HG02943 (cell line): ENCODE measurements at regions not wholly inside any gene's neighbourhood (a gene's known extent, or its start where the extent isn't known, plus 50 kb on each side); places are given as distances from the start of the nearest gene placed in this dataset.

Experiments
- ATAC-seq: cut with Tn5 transposase; IDR thresholded peaks from one replicate; pipeline ENCODE4 v1.9.1; 2021; ENCODE audit warnings: mild to moderate bottlenecking, low read depth, moderate library complexity; ENCODE audit not compliant: unreplicated experiment

DNA sequence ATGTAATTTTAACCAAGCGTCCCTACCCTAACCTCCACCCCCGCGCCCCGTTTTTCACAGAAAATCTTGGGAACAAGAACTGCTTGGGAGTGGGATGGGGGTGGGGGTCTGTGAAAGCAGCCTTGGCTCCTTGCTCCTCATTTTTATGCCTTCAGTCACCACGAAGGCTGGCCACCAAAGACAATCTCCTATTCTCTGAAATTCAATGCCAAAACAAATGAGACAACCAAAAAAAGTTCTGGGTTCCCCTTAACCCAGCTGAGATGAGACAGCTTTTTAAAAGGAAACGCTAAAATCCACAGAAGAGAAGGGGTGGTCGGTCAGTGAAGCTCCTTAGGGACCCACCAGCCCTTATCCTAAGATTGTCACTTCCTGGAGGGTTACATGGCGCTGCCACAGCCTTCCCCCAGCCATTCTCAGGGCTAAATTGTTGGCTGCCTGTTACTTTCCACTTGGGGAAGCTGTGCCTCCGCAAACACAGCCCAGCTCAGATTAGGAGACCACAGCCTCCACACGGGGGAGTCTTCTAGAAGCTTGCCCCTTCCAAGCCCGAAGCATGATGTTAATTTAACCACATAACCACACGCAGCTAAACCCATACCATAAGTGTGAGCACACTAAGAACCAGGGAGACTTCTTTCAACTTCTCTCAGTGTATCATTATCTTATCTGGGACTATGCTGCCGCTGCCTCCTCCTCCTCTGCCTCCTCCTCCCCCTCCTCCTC, 136.3 kb downstream of the FOXD1 start:
- ATAC-seq, result no peak

GRCh38 chr5:73311291-73312110, 137.1 kb downstream of the FOXD1 start:
- ATAC-seq, result no peak

DNA sequence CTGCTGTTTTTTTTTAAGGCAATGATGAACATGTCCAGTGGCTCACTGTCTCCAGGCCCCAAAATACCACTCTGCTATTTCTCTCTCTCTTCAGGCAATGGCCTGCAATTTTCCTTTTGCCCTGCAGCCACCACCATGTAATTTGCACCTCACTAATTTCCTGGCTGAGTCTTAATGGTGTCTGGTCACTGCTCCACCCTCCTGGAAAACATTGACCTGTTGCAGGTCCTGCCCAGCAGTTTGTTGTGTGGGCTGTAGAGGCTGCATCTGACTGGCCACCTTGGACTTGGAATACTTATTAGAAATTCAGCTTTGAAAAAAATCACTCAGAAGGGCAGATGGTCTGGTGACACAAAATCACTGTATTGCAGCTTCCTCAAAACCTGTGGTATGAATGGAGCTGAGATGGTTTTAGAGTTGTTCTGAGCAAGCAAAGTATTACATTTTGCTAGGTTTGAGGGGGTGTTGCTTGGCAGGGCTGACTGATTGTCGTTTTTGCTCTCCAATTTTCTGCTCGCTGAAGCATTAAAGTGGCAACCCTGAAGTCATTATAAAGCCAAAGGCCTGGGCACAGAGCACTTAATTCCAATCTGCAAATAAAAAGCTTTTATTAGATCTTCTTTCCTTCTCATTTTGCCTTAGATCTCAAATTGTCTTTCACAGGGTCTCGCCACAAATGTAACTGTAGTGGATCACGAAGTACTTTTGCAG, 134.8 kb downstream of the TMEM174 start:
- ATAC-seq, result no peak

- no peak for ATAC-seq
These were observed 133.8 kb downstream of the TMEM174 start for GRCh38 chr5:73306741-73307275.

- no peak for ATAC-seq
These were observed 133.2 kb downstream of the TMEM174 start for GRCh38 chr5:73306078-73306719.

- no peak for ATAC-seq
These were observed 132.4 kb downstream of the TMEM174 start for GRCh38 chr5:73305386-73305785.

DNA sequence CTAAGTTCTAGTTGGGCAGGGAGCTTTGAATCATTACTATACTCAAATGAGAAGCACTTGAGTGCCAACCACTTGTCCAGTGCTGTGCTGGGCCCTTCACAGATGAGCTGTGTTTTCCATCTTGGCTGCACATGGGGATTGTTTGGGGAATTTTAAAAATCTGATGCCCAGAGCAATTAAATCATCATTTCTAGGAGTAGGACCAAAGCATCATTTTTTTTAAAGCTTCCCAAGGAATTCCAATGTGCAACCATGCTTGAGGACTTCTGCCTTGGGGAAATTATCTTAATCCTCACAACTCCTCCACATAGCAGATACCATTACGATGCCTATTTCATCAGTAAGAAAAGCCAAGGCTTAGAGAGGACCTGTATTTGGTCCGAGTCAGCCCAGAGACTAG, 131.4 kb downstream of the TMEM174 start:
- ATAC-seq, result no peak

DNA sequence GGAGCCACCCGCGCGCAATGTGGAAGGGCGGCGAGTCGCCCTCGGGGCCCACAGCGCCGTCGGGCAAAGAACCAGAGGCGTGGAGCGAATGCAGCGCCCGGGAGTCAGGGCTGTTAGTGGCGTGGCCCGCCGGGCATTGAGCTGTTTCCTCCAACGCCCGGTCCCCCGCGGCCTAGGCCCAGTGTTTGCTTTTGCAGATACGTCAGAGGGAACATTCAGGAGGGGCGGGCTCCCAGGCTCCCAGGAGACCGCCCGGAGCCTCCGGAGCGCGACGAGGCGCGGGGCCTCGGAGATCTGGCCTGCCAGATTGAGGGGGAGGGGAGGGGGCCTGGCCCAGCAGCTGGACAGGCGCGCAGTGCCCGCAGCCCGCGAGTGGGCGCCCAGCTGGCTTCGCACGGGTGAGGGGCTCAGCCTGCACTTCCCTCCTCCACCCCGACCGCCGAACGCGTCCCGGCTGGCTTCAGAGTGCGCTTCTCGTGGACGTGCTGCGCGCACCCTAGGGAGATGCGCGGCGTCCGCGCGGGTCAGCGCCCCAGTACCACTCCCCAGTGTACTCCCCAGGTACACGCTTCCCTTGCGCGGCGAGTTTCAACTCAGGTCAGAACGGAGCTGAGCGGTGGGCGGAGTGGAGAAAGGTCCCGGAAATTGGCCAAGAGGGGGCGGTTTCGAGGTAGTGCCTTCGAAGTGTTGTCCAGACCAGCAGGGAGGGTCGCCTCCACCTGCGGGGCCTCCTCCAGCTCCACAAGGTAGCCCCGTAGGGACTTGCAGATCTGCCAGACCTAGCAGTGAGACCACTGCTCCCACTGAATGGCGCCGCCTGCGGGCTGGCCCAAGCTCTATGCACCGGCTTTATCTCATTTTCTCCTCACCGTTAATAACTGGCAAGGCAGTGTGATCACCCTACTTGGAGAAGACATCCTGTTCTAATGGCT, 130.4 kb downstream of the TMEM174 start:
- no peak for ATAC-seq

GRCh38 chr5:73302797-73303147, 129.8 kb downstream of the TMEM174 start:
- no peak for ATAC-seq

DNA sequence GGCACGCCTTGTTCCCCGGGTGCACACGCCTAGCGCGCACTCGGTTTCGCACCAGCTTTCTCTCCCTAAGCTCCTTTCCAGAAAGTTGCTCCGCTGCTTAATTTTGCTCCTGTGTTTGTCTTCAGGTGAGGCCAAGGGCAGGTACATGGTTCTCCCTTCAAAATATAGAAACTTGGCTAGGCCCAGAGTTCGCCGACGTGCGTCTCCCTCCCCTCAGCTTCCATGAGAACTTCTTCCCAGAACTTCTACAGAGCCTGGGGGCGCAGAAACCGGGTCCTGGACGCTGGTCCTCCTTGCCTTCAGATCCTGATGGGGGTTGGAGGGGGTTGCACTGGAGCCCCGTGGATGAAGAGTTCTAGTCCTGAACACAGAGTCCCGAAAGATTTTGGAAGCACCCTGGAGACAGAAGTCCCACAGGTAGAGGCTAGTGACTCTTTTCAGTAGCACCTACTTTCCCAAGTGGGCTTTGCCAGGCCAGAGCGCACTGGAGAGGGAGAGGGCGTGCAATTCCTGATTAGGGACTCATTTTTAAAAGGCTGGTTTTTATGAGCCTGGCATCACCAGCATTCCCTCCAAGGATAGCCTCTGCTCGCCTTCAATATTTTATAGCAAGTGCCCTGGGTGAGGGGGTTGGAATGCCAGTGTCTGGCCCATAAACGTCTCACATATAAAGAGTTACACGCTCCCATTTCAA, 128.4 kb downstream of the TMEM174 start:
- no peak for ATAC-seq

DNA sequence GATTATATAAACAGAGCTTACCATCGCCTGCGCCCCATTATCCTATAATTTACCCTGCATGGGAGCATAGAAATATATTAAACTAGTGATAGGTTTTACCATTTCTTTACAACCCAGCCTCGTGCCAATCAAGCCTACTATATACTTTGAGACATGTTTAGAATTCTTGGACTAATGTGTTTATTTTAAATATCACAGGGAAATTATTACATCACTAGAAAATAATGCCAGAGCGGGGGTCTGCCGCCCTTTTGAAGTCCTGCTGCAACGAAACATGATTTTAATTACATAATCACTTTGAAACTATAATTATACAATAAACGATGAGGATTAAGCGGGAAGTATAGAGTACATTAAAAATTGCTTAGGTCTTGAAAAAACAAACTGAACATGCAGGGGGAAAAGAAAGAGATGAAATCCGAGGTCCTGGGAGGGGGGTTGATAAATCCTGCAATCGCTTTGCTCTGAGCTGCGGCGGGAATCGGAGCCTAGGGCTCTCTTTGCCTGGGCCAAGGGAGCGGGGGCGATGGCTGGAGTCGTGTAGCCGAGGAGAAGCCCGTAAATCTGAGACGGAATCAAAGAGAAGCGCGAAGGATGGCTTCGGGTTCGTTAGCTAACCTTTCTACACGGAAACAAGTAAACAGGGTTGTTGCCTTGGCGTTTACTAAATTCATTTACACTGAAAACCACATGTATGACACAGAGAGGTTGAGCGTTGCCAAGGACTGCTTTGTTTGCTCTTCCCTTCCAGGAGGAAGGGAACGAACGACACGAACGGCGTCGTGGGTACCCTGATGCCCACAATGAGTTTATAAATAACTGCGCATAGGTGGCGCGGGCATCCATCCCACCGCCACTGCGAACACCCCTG, 127.6 kb downstream of the TMEM174 start:
- ATAC-seq, result no peak

DNA sequence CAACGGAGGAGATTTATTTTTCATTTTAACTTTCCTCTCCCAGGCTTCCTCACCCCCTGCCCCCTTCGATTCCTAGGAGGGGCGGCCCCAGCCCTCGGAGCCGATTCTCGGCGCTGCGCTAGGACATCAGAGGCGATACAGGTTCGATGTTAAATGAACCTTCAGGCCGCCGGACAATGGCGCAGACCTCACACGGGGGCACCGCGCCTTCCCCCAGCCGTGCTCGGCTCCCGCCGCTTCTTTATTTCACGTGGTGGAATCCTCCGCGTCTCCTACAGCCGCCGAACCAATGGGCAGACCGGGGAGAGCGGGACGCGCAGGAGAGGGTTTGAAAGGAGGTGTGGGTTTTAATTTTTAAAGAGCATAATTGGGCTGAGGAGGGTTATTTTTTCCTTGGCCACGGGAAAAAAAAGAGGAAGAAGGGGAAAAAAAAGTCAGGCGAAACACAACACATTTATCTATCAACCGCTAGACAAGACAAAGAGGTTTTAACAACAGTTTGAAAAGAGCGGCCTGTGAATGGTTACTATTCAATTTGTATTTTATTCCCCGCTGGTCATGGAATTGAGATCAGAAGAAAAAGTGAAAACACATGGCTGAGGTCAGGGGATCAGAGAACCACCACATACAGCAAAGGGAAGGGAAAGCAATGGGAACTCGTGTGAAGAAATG, 126.8 kb downstream of the TMEM174 start:
- ATAC-seq, result no peak

- no peak for ATAC-seq
These were observed 126.0 kb downstream of the TMEM174 start for GRCh38 chr5:73298772-73299630.

- no peak for ATAC-seq
These were observed 125.3 kb downstream of the TMEM174 start for GRCh38 chr5:73298251-73298771.

- ATAC-seq, result no peak
These were observed 124.4 kb downstream of the TMEM174 start for GRCh38 chr5:73297430-73297829.

DNA sequence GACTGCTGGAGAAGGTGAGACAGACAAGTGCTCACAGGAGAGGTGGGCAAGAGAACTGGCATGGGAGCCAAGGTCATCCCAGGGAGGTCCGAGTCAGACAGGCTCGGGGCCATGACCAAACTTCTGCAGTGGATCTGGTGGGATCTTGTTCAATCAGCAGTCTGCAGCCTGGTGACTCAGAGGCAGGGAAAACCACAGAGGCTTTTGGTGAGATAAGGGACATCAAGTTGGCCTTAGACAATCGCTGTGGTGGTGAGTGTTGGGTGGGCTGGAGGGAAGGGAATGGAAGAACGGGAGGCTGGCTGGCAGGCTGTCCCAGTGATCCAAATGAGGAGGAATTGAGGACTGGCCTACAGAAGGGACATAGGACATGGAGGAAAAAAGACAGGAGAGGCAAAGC, 123.8 kb downstream of the TMEM174 start:
- ATAC-seq, result no peak
